PC-9 (cell line): ENCODE measurements at regions not wholly inside any gene's neighbourhood (a gene's known extent, or its start where the extent isn't known, plus 50 kb on each side); places are given as distances from the start of the nearest gene placed in this dataset.

Source experiments
- BruUV-seq: library from RNA; stranded (reverse); fragments of 400-500 nt; replicated peaks from 2 replicates; lab custom pipeline; 2021; lab: Mats Ljungman, UMichigan
- CTCF ChIA-PET: fragments of 300-600 bp; sonication (Branson Sonifier 250); formaldehyde crosslinking; loops from one replicate; lab custom pipeline; 2022; ENCODE audit warnings: antibody characterized with exemption; lab: Charles Lee
- POLR2A ChIA-PET: fragments of 300-600 bp; sonication (Branson Sonifier 250); formaldehyde crosslinking; loops from one replicate; lab custom pipeline; 2022; ENCODE audit warnings: antibody characterized with exemption; ENCODE audit not compliant: unreplicated experiment; lab: Charles Lee
- DNase-seq, 2 experiments: peaks; one replicate each; pipeline versions ENCODE4 v3.0.0 to v3.0.0-alpha.2; 2015 to 2022; ENCODE audit warnings: mixed read lengths in 1 of 2
- H2AFZ ChIP-seq: fragments of 200-600 bp; sonication (generic); 2 replicates; pipeline ENCODE4 v1.8.1; 2017; ENCODE audit warnings: antibody characterized with exemption
- H3F3A ChIP-seq: fragments of 200-600 bp; sonication (generic); 2 replicates; pipeline ENCODE4 v1.8.1; 2017; ENCODE audit warnings: antibody characterized with exemption, mild to moderate bottlenecking, low read depth; ENCODE audit not compliant: insufficient read depth
- H3K27ac ChIP-seq: fragments of 200-600 bp; sonication (generic); 2 replicates; pipeline ENCODE4 v1.6.1; 2016; ENCODE audit warnings: mixed run types
- H3K27me3 ChIP-seq: fragments of 200-600 bp; sonication (generic); 2 replicates; pipeline ENCODE4 v1.6.1; 2016; ENCODE audit warnings: low read depth, mixed run types; ENCODE audit not compliant: insufficient read depth
- H3K36me3 ChIP-seq: fragments of 200-600 bp; sonication (generic); 2 replicates; pipeline ENCODE4 v1.6.1; 2016; ENCODE audit warnings: low read depth, mixed run types
- H3K4me1 ChIP-seq: fragments of 200-600 bp; sonication (generic); replicated peaks from 2 replicates; pipeline ENCODE4 v1.6.1; 2016; ENCODE audit warnings: mixed run types; ENCODE audit not compliant: insufficient read depth
- H3K4me2 ChIP-seq: fragments of 200-600 bp; sonication (generic); 2 replicates; pipeline ENCODE4 v1.6.1; 2017; ENCODE audit warnings: mixed run types
- H3K4me3 ChIP-seq: fragments of 200-600 bp; sonication (generic); 2 replicates; pipeline ENCODE4 v1.6.1; 2016; ENCODE audit warnings: mixed run types
- H3K79me2 ChIP-seq: fragments of 200-600 bp; sonication (generic); 2 replicates; pipeline ENCODE4 v1.6.1; 2017; ENCODE audit warnings: low read depth, mixed run types
- H3K9me2 ChIP-seq: fragments of 200-600 bp; sonication (generic); 2 replicates; pipeline ENCODE4 v1.8.1; 2017; ENCODE audit warnings: mild to moderate bottlenecking; ENCODE audit not compliant: insufficient read depth
- H3K9me3 ChIP-seq: fragments of 200-600 bp; sonication (generic); 2 replicates; pipeline ENCODE4 v1.8.1; 2016; ENCODE audit warnings: low read depth; ENCODE audit not compliant: insufficient read depth
- H4K20me1 ChIP-seq: fragments of 200-600 bp; sonication (generic); 2 replicates; pipeline ENCODE4 v1.8.1; 2017; ENCODE audit not compliant: insufficient read depth
- CTCF ChIP-seq: fragments of 200-600 bp; sonication (generic); conservative IDR thresholded peaks from 2 replicates; pipeline ENCODE4 v1.6.1; 2017; ENCODE audit warnings: mixed run types, antibody characterized with exemption, mild to moderate bottlenecking, moderate library complexity
- EZH2 ChIP-seq: fragments of 200-600 bp; sonication (generic); IDR thresholded peaks from 2 replicates; pipeline ENCODE4 v1.8.0; 2017; ENCODE audit warnings: antibody characterized with exemption, low read depth
- intact Hi-C: fragments of 100-400 bp; cut with micrococcal nuclease; formaldehyde crosslinking; loops from one replicate; pipeline ENCODE4 v1.10.0; 2022; ENCODE audit not compliant: unreplicated experiment

- no peak overlapping the region for H2AFZ ChIP-seq
- H3K9me2 ChIP-seq, result no peaks in the 10 kb centered on the region
- peaks cover 94% of the 10 kb centered on the region for H3K27me3 ChIP-seq
- no peak for DNase-seq
- ChIA-PET POLR2A (no interaction called here), CTCF (no interaction called here)
- no peak for TF ChIP-seq EZH2
- no peak for TF ChIP-seq CTCF
- H3F3A ChIP-seq, result no peaks in the 10 kb centered on the region
- no peaks in the 10 kb centered on the region for H3K9me3 ChIP-seq
- no peak overlapping the region for H3K27ac ChIP-seq
- H3K4me3 ChIP-seq, result no peak overlapping the region
- intact Hi-C loops, result no loop called here
- H3K4me1 ChIP-seq, result no peaks in the 10 kb centered on the region
- no peaks in the 10 kb centered on the region for H3K36me3 ChIP-seq
- H3K4me2 ChIP-seq, result no peak overlapping the region
- BruUV-seq, result no TSS peak
- H4K20me1 ChIP-seq, result no peaks in the 10 kb centered on the region
- no peaks in the 10 kb centered on the region for H3K79me2 ChIP-seq
Measured at GRCh38 chr20:20972490-20972889, 133.7 kb downstream of the LINC00237 start.

DNA sequence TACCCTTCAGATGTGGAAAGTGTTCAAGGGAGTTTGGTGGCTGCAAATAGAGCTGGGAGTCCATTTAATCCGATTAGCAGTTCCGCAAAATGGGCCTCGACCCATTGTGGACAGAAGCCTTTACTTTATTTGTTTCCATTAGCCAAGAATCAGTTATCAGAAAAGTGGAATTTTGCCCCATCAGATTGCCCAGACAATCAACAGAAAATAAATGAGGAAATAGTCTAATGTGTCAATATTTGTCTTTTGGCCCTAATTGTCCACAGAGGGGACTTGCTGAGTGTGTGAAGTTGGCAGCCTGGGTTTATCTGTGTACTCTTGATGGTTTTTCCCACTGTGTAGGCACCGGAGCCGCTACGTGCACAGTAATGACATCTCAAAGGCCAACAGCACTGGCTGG is 134.3 kb downstream of the LINC00237 start:
- no peaks in the 10 kb centered on the region for H3K36me3 ChIP-seq
- no peaks in the 10 kb centered on the region for H3K9me3 ChIP-seq
- no peak overlapping the region for H2AFZ ChIP-seq
- CTCF ChIA-PET, result no interaction called here
- peaks cover 97% of the 10 kb centered on the region for H3K27me3 ChIP-seq
- H3K4me2 ChIP-seq, result no peak overlapping the region
- H3K9me2 ChIP-seq, result no peaks in the 10 kb centered on the region
- POLR2A ChIA-PET, result no interaction called here
- no peak overlapping the region for H3K4me3 ChIP-seq
- DNase-seq, result no peak
- no peak overlapping the region for H3K27ac ChIP-seq
- H3F3A ChIP-seq, result no peaks in the 10 kb centered on the region
- no TSS peak for BruUV-seq
- H3K79me2 ChIP-seq, result no peaks in the 10 kb centered on the region
- no peaks in the 10 kb centered on the region for H4K20me1 ChIP-seq
- TF ChIP-seq CTCF (no peak), EZH2 (no peak)
- no peaks in the 10 kb centered on the region for H3K4me1 ChIP-seq
- intact Hi-C loops, result no loop called here

DNA sequence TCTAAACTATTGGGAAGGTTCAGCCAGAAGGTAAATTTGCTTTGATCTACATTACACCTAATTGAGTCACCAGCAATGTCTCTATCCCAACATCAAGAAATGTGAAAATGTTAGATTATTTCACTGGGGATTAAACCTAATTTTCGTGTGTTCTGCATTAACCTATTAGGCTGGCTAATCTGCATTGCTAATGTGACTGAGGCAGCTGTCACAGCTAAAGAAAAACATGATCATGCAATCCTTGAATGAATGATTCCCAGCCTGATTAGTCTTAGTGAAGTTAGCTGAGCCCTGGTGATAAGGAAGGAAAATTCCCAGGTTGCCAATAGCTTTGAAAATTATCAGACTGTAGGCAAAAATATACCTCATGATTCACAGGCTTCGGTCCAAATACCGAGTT is 135.3 kb downstream of the LINC00237 start:
- CTCF ChIA-PET, result no interaction called here
- TF ChIP-seq CTCF, result no peak

More for the DNA sequence above, 135.3 kb downstream of the LINC00237 start:
- Histone ChIP-seq H3K9me3 (no peaks in the 10 kb centered on the region), H3K4me3 (no peak overlapping the region), H3K79me2 (no peaks in the 10 kb centered on the region), H3K9me2 (no peaks in the 10 kb centered on the region), H2AFZ (no peak overlapping the region), H3K4me2 (no peak overlapping the region), H3K27ac (no peak overlapping the region), H3K27me3 (peaks cover 99% of the 10 kb centered on the region), H3F3A (no peaks in the 10 kb centered on the region), H3K36me3 (no peaks in the 10 kb centered on the region), H4K20me1 (no peaks in the 10 kb centered on the region), H3K4me1 (no peaks in the 10 kb centered on the region)
- POLR2A ChIA-PET, result no interaction called here
- intact Hi-C loops, result no loop called here
- no peak for DNase-seq
- no TSS peak for BruUV-seq
